Natural killer cell treated with Interleukin-12 subunit alpha and Interleukin-12 subunit beta and Interleukin-15 and Interleukin-18, amount 100 ng/mL, for 72 hours (primary cell): ENCODE measurements at regions not wholly inside any gene's neighbourhood (a gene's known extent, or its start where the extent isn't known, plus 50 kb on each side); places are given as distances from the start of the nearest gene placed in this dataset.
A peak's percentile ranks its signal among the peaks of the same experiment; 100 is the strongest.

Experiments
- ATAC-seq, 2 donors: fragments of 150-1000 bp; cut with Tn5 transposase in 1 of 2; sonication (Bioruptor Pico), chemical (Tn5 transposase) in 1 of 2; 2 replicates each; pipeline ENCODE4 v1.10.0; 2021
- DNase-seq: peaks from one replicate; pipeline ENCODE4 v3.0.0; 2022; ENCODE audit warnings: low spot score
- H3K27ac Mint-ChIP-seq, 2 donors: 1 replicate in 1 of 2; 2 replicates in 1 of 2; pipeline ENCODE4 v1.8.0; 2022; ENCODE audit warnings: mixed read lengths in 2 of 2, mild to moderate bottlenecking in 1 of 2, moderate library complexity in 1 of 2
- H3K27me3 Mint-ChIP-seq, 2 donors: 1 replicate in 1 of 2; 2 replicates in 1 of 2; pipeline ENCODE4 v1.8.0; 2022; ENCODE audit warnings: mixed read lengths in 2 of 2
- H3K36me3 Mint-ChIP-seq: one replicate; pipeline ENCODE4 v1.8.0; 2022; ENCODE audit warnings: mixed read lengths
- H3K4me1 Mint-ChIP-seq, 2 donors: 1 replicate in 1 of 2; 2 replicates in 1 of 2; pipeline ENCODE4 v1.8.0; 2022; ENCODE audit warnings: low read depth in 2 of 2, mixed read lengths in 2 of 2, mild to moderate bottlenecking in 1 of 2
- H3K4me3 Mint-ChIP-seq: one replicate; pipeline ENCODE4 v1.8.0; 2022; ENCODE audit warnings: mixed read lengths
- H3K9me3 Mint-ChIP-seq: 2 replicates; pipeline ENCODE4 v1.8.0; 2022; ENCODE audit warnings: mixed read lengths

DNA sequence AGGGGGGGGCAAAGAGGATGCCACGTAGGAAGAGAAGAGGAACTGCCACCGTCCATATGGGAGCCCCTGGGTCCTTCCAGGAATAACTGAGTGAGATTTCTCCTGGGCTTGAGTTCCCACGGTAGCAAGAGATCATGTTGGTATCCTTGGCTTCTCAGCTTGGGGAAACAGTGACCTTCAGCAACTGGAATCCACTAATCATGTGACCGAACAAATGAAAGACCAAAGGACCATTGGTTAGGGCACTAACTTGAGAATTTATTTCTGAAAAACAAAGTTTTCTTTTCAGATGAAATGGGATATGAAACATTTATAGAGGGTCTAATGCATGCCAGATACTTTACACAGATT lies 259.4 kb upstream of the ID2 start:
- Mint-ChIP-seq H3K27me3 (no peaks in the 10 kb centered on the region), H3K4me1 (peaks cover 63 to 71% of the 10 kb centered on the region in 2 donors), H3K9me3 (no peaks in the 10 kb centered on the region), H3K4me3 (peak overlapping the region; percentile 60), H3K27ac (peak overlapping the region in 1 of 2 donors; percentile 90), H3K36me3 (no peaks in the 10 kb centered on the region)
- ATAC-seq (no peak), DNase-seq (no peak)

- DNase-seq (peak; percentile 84), ATAC-seq (peak; percentile 83 to 84)
- H3K27ac Mint-ChIP-seq: peak overlapping the region; percentile 71 to 89
- H3K36me3 Mint-ChIP-seq: no peaks in the 10 kb centered on the region
- H3K27me3 Mint-ChIP-seq: no peaks in the 10 kb centered on the region
- no peaks in the 10 kb centered on the region for H3K9me3 Mint-ChIP-seq
- H3K4me1 Mint-ChIP-seq: peaks cover 58 to 69% of the 10 kb centered on the region in 2 donors
- H3K4me3 Mint-ChIP-seq: peak overlapping the region; percentile 55
Measured at GRCh38 chr2:8424997-8425900, 256.6 kb upstream of the ID2 start.

GRCh38 chr2:8426550-8426949 lies 255.3 kb upstream of the ID2 start:
- Mint-ChIP-seq H3K9me3 (no peaks in the 10 kb centered on the region), H3K4me1 (peaks cover 58 to 74% of the 10 kb centered on the region in 2 donors), H3K27me3 (no peaks in the 10 kb centered on the region), H3K27ac (peak overlapping the region; percentile 71 to 89), H3K4me3 (peak overlapping the region; percentile 55), H3K36me3 (no peaks in the 10 kb centered on the region)
- no peak for ATAC-seq
- DNase-seq: no peak

DNA sequence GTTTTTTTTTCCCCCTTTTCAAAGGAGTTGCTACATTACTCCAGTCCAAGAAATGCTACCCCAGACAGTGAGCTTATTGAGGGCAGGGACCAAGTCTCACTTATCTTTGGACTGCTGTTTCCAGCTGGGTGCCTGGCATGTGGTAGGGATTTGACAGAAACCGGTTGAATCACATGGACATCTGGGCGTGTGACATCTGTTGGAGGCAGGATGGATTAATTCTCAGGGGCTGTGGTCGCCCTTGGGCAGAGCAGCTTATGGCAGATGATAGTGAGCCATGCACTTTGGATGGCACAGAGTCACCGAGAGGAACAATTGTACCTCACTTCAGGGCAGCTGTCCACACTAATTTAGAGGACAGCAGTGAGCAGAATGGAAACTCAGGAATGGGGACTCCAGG lies 254.6 kb upstream of the ID2 start:
- no peak for ATAC-seq
- Mint-ChIP-seq H3K9me3 (no peaks in the 10 kb centered on the region), H3K27ac (peak overlapping the region; percentile 71 to 89), H3K4me1 (peaks cover 56 to 72% of the 10 kb centered on the region in 2 donors), H3K27me3 (no peaks in the 10 kb centered on the region), H3K36me3 (no peaks in the 10 kb centered on the region), H3K4me3 (no peak overlapping the region)
- DNase-seq: no peak

- peak overlapping the region; percentile 17 to 50 for H3K27ac Mint-ChIP-seq
Measured at GRCh38 chr2:8430628-8431027, 251.2 kb upstream of the ID2 start.

DNA sequence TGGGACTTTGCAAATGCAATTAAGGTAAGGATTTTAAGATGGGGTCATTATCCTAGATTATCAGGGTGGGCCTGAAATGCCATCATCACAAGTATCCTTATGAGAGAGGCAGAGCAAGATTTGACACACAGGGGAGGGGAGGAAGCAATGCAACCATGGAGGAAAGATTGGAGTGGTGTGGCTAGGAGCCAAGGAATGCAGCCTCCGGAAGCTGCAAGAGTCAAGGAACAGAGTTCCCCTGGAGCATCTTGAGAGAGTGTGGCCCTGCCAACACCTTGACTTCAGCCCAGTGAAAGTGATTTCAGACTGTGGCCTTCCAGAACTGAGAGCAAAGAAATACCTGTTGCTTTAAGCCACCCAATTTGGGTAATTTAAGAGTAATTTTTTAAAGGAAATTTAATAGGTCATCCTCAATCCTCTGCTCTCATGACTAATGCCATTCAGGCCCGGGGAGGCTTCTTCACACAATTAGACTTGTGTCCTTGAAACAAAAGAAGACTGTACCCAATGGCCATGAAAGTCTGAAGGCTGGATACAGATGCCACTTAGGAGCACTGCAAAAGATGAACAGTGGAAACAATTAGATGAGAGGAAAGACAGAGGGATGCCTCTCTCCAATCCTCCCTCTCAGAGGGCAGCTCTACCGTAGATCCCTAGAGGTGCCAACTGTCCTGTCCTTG lies 250.3 kb upstream of the ID2 start:
- peaks cover 49 to 68% of the 10 kb centered on the region in 2 donors for H3K4me1 Mint-ChIP-seq
- H3K36me3 Mint-ChIP-seq: no peaks in the 10 kb centered on the region
- DNase-seq (no peak), ATAC-seq (no peak)
- H3K27ac Mint-ChIP-seq: peak overlapping the region; percentile 17 to 20
- no peaks in the 10 kb centered on the region for H3K9me3 Mint-ChIP-seq
- H3K27me3 Mint-ChIP-seq: no peaks in the 10 kb centered on the region
- H3K4me3 Mint-ChIP-seq: no peak overlapping the region

More at GRCh38 chr2:8430628-8431027, 251.2 kb upstream of the ID2 start:
- Mint-ChIP-seq H3K9me3 (no peaks in the 10 kb centered on the region), H3K36me3 (no peaks in the 10 kb centered on the region), H3K27me3 (no peaks in the 10 kb centered on the region), H3K4me3 (no peak overlapping the region), H3K4me1 (peaks cover 55 to 73% of the 10 kb centered on the region in 2 donors)
- ATAC-seq (no peak), DNase-seq (no peak)

GRCh38 chr2:8432706-8433336 lies 249.0 kb upstream of the ID2 start:
- Mint-ChIP-seq H3K4me3 (peak overlapping the region; percentile 78), H3K27ac (peak overlapping the region; percentile 77 to 88), H3K27me3 (no peaks in the 10 kb centered on the region), H3K36me3 (no peaks in the 10 kb centered on the region), H3K9me3 (no peaks in the 10 kb centered on the region), H3K4me1 (peaks cover 52 to 62% of the 10 kb centered on the region in 2 donors)
- DNase-seq (no peak), ATAC-seq (peak; percentile 62 to 77)

GRCh38 chr2:8433390-8433789 lies 248.5 kb upstream of the ID2 start:
- Mint-ChIP-seq H3K27ac (peak overlapping the region; percentile 77 to 88), H3K27me3 (no peaks in the 10 kb centered on the region), H3K9me3 (no peaks in the 10 kb centered on the region), H3K4me3 (peak overlapping the region; percentile 78), H3K4me1 (peaks cover 50 to 59% of the 10 kb centered on the region in 2 donors), H3K36me3 (no peaks in the 10 kb centered on the region)
- peak; percentile 43 to 49 for ATAC-seq
- no peak for DNase-seq

GRCh38 chr2:8435608-8436007 lies 246.2 kb upstream of the ID2 start:
- Mint-ChIP-seq H3K4me1 (peaks cover 53 to 62% of the 10 kb centered on the region in 2 donors), H3K27ac (peak overlapping the region; percentile 5 to 75), H3K9me3 (no peaks in the 10 kb centered on the region), H3K36me3 (no peaks in the 10 kb centered on the region), H3K27me3 (no peaks in the 10 kb centered on the region), H3K4me3 (no peak overlapping the region)
- DNase-seq: no peak
- ATAC-seq: no peak

- Mint-ChIP-seq H3K27ac (no peak overlapping the region), H3K9me3 (no peaks in the 10 kb centered on the region), H3K4me1 (peaks cover 48 to 61% of the 10 kb centered on the region in 2 donors), H3K36me3 (no peaks in the 10 kb centered on the region), H3K4me3 (no peak overlapping the region), H3K27me3 (no peaks in the 10 kb centered on the region)
- DNase-seq: no peak
- no peak for ATAC-seq
Measured at GRCh38 chr2:8436585-8436984, 245.3 kb upstream of the ID2 start.

GRCh38 chr2:8437228-8437948 lies 244.5 kb upstream of the ID2 start:
- no peak for DNase-seq
- ATAC-seq: no peak
- H3K27me3 Mint-ChIP-seq: no peaks in the 10 kb centered on the region
- H3K27ac Mint-ChIP-seq: peak overlapping the region in 1 of 2 donors; percentile 51
- no peaks in the 10 kb centered on the region for H3K9me3 Mint-ChIP-seq
- no peaks in the 10 kb centered on the region for H3K36me3 Mint-ChIP-seq
- peaks cover 53 to 66% of the 10 kb centered on the region in 2 donors for H3K4me1 Mint-ChIP-seq
- no peak overlapping the region for H3K4me3 Mint-ChIP-seq

DNA sequence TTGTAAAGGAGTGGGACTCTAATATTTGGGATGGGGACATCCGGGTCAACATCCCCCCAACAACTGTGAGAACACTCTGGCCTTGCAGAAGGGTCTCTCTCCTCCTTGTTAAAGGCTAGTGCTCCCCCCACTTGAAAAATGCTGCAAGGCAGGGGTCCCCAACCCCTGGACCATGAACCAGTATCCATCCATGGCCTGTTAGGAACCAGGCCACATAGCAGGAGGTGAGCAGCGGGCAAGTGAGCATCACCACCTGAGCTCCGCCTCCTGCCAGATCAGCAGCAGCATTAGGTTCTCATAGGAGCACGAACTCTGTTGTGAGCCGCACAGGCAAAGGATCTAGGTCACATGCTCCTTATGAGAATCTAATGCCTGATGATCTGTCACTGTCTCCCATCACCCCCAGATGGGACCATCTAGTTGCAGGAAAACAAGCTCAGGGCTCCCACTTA lies 243.9 kb upstream of the ID2 start:
- no peak overlapping the region for H3K4me3 Mint-ChIP-seq
- no peaks in the 10 kb centered on the region for H3K36me3 Mint-ChIP-seq
- no peaks in the 10 kb centered on the region for H3K9me3 Mint-ChIP-seq
- DNase-seq (no peak), ATAC-seq (no peak)
- no peak overlapping the region for H3K27ac Mint-ChIP-seq
- peaks cover 53 to 65% of the 10 kb centered on the region in 2 donors for H3K4me1 Mint-ChIP-seq
- H3K27me3 Mint-ChIP-seq: no peaks in the 10 kb centered on the region

DNA sequence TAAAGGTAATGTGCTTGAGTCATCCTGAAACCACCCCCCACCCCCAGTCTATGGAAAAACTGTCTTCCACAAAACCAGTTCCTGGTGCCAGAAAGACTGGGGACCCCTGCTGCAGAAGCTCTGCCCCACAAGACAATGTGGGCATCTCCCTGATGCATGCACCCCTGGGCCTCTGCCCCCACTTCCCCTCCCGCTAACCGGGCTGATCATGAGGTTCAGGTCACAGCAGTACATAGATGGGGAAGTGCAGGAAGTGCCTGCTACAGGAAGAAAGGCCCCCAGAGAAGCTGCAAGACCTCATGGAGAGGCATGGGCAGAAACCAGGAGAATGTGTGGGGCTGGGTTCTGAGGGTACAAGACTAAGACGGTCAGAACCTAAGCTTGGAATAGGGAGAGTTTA lies 243.4 kb upstream of the ID2 start:
- H3K27ac Mint-ChIP-seq: peak overlapping the region; percentile 31 to 51
- no peaks in the 10 kb centered on the region for H3K36me3 Mint-ChIP-seq
- no peaks in the 10 kb centered on the region for H3K9me3 Mint-ChIP-seq
- DNase-seq (no peak), ATAC-seq (no peak)
- no peak overlapping the region for H3K4me3 Mint-ChIP-seq
- H3K27me3 Mint-ChIP-seq: no peaks in the 10 kb centered on the region
- H3K4me1 Mint-ChIP-seq: peaks cover 53 to 66% of the 10 kb centered on the region in 2 donors
